Esophagus muscularis mucosa (tissue), 4 donors: ENCODE measurements at regions not wholly inside any gene's neighbourhood (a gene's known extent, or its start where the extent isn't known, plus 50 kb on each side); places are given as distances from the start of the nearest gene placed in this dataset.

Source experiments
- DNase-seq: peaks from one replicate; pipeline ENCODE4 v3.0.0-alpha.2; 2017; ENCODE audit errors: extremely low spot score
- H3K27ac ChIP-seq, 4 donors: fragments of 200-600 bp; sonication (generic); replicated peaks in 1 of 4; 1 replicate in 3 of 4; 2 replicates in 1 of 4; pipeline ENCODE4 v1.5.1; 2016 to 2019; ENCODE audit warnings: mild to moderate bottlenecking in 1 of 4
- H3K27me3 ChIP-seq, 4 donors: fragments of 200-600 bp; sonication (generic); one replicate each; pipeline versions ENCODE4 v1.5.1 to v1.6.0; 2016 to 2019
- H3K36me3 ChIP-seq, 4 donors: fragments of 200-600 bp; sonication (generic); one replicate each; pipeline ENCODE4 v1.5.1; 2016 to 2019
- H3K4me1 ChIP-seq, 4 donors: fragments of 200-600 bp; sonication (generic); one replicate each; pipeline ENCODE4 v1.5.1; 2016 to 2019
- H3K4me3 ChIP-seq, 4 donors: fragments of 200-600 bp; sonication (generic); 1 replicate in 2 of 4; 2 replicates in 2 of 4; pipeline ENCODE4 v1.5.1; 2016 to 2019; ENCODE audit warnings: mild to moderate bottlenecking in 4 of 4, moderate library complexity in 1 of 4
- H3K9me3 ChIP-seq, 4 donors: fragments of 200-600 bp; sonication (generic); 1 replicate in 3 of 4; 2 replicates in 1 of 4; pipeline ENCODE4 v1.5.1; 2016 to 2019
- EP300 ChIP-seq: sonication (generic); formaldehyde crosslinking; IDR thresholded peaks from one replicate; pipeline ENCODE4 v1.6.1; 2017; ENCODE audit warnings: antibody characterized with exemption
- POLR2A ChIP-seq: fragments of 450-650 bp; IDR thresholded peaks from one replicate; pipeline ENCODE4 v1.6.1; 2017; ENCODE audit warnings: antibody characterized with exemption, moderate library complexity, mild to moderate bottlenecking, low read depth
- POLR2AphosphoS5 ChIP-seq, 2 donors: sonication (generic); formaldehyde crosslinking; IDR thresholded peaks; one replicate each; pipeline ENCODE4 v1.6.1; 2017; ENCODE audit warnings: antibody characterized with exemption in 2 of 2
- WGBS: methylation state at CpG from one replicate; pipeline ENCODE4 v1.1.5; 2018; 5-methylcytosine and 5-hydroxymethylcytosine counted together
- intact Hi-C: fragments of 100-400 bp; cut with DNase I; formaldehyde crosslinking; loops from one replicate; pipeline ENCODE4 v1.15.1; 2023
- TF ChIP-seq, protein P1 (sequence below), 3 experiments: fragments of 200-600 bp in 2 of 3; fragments of 450-650 bp in 1 of 3; sonication (generic) in 2 of 3; IDR thresholded peaks; one replicate each; pipeline ENCODE4 v1.5.1; 2017 to 2019; ENCODE audit warnings: antibody characterized with exemption in 3 of 3, mild to moderate bottlenecking in 2 of 3, moderate library complexity in 1 of 3

DNA sequence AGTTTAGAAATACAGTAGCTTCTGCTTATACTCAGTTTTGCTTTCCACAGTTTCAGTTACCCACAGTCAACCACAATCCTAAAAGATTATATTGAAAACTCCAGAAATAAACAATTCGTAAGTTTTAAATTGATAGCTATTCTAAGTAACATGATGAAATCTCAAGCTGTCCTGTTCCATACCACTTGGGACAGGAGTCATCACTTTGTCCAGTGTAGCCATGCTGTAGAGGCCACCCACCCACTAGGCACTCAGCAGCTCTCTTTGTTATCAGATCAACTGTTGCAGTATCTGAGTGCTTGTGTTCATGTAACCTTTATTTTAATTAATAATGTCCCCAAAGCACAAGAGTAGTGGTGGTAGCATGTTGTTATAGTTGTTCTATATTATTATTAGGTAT lies 117.5 kb upstream of the IQCM start:
- Histone ChIP-seq H3K4me3 (no peak overlapping the region), H3K4me1 (no peaks in the 10 kb centered on the region), H3K27ac (no peak overlapping the region), H3K36me3 (no peaks in the 10 kb centered on the region), H3K27me3 (no peaks in the 10 kb centered on the region), H3K9me3 (no peaks in the 10 kb centered on the region)
- DNase-seq: no peak
- TF ChIP-seq, protein P1, sequence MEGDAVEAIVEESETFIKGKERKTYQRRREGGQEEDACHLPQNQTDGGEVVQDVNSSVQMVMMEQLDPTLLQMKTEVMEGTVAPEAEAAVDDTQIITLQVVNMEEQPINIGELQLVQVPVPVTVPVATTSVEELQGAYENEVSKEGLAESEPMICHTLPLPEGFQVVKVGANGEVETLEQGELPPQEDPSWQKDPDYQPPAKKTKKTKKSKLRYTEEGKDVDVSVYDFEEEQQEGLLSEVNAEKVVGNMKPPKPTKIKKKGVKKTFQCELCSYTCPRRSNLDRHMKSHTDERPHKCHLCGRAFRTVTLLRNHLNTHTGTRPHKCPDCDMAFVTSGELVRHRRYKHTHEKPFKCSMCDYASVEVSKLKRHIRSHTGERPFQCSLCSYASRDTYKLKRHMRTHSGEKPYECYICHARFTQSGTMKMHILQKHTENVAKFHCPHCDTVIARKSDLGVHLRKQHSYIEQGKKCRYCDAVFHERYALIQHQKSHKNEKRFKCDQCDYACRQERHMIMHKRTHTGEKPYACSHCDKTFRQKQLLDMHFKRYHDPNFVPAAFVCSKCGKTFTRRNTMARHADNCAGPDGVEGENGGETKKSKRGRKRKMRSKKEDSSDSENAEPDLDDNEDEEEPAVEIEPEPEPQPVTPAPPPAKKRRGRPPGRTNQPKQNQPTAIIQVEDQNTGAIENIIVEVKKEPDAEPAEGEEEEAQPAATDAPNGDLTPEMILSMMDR (IDR thresholded peaks at IDR 0.05): no peak
- no peak for TF ChIP-seq POLR2A
- TF ChIP-seq EP300: no peak
- TF ChIP-seq POLR2AphosphoS5 (IDR thresholded peaks at IDR 0.05): no peak
- 5% methylated on average over 1 of the region's 1 CpG for WGBS
- intact Hi-C loops: no loop called here

DNA sequence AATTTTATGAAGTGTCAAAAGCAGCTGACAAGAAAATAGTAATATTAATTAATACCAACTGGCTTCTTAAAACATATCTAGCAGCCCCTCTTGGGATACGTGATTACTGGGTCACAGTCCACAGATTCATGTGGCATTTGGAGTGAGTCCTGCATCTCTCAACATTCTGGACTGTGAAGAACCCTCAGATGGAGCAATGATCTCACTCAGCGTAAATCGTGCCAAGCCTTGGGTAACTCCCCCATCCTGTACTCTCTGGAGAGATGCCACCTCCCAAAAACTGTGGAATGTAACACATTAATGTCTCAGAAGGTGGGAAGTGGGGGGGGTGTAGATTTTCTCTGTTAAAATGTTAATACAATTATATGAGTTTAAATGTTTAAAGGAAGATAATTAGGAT lies 118.2 kb upstream of the IQCM start:
- no peaks in the 10 kb centered on the region for H3K27me3 ChIP-seq
- no peaks in the 10 kb centered on the region for H3K4me1 ChIP-seq
- H3K9me3 ChIP-seq: no peaks in the 10 kb centered on the region
- no peaks in the 10 kb centered on the region for H3K36me3 ChIP-seq
- intact Hi-C loops: no loop called here
- no peak overlapping the region for H3K27ac ChIP-seq
- DNase-seq: no peak
- H3K4me3 ChIP-seq: no peak overlapping the region
- WGBS: 44% methylated on average over 3 of the region's 3 CpGs
- TF ChIP-seq, protein P1 (IDR thresholded peaks at IDR 0.05): no peak
- no peak for TF ChIP-seq POLR2A
- no peak for TF ChIP-seq POLR2AphosphoS5 (IDR thresholded peaks at IDR 0.05)
- no peak for TF ChIP-seq EP300

DNA sequence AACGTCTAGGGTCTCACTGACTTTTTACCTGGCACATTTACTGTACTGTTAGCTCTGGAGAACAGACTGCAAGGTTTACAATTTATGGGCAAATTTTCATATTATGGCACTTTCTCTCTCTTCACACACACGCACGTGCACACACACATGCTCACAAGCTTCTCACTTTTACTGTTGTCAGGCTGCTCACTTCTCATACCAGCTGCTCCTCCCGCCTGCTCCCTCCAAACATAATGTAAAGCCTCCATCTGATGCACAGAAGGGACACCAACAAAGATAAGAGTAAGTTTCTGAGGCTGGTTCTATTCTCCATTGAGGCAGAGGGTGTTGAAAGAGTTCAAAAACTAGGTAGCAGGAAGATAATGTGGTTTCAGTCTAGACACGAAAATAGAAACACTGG lies 128.9 kb upstream of the DCLK2 start:
- TF ChIP-seq POLR2AphosphoS5 (IDR thresholded peaks at IDR 0.05) (no peak), POLR2A (no peak), EP300 (no peak)
- TF ChIP-seq, protein P1 (IDR thresholded peaks at IDR 0.05): no peak
- Histone ChIP-seq H3K27ac (no peak overlapping the region), H3K27me3 (no peaks in the 10 kb centered on the region), H3K9me3 (no peaks in the 10 kb centered on the region), H3K4me3 (no peak overlapping the region), H3K36me3 (no peaks in the 10 kb centered on the region), H3K4me1 (no peaks in the 10 kb centered on the region)
- DNase-seq: no peak
- intact Hi-C loops: no loop called here
- 78% methylated on average over 5 of the region's 5 CpGs for WGBS

DNA sequence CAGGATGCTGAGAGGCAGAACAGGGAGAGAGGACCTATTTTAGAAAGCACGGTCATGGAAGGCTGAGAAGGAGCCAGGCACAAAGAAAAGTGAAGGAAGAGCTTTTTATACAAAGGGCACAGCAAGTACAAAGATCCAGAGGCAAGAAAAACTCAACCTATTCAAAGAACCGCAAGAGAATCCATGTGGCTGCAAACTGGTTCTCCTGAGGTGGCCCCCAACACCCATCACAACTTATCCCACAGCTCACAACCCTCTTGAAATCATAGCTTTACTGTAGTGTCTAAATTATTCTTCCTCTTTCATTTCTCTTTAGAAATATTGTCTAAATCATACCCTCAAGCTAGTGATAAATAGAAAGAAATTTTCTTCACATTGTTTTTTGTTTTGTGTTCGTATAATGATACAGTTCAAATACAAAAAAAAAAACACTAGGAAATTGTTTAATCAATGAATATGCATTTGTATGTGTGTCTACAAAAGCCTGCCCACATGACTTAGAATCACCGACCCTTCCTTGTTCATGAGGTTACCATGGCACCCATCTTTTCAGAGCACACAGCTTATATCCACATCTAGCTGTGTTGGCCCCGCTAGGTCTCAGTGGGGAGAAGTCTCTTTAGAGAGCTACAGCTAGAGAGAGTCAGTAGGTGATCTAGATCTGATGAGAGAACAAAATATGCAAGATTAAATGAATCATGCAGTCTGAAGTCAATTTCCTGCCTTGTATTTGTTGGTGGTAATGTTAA lies 126.9 kb upstream of the DCLK2 start:
- H3K27me3 ChIP-seq: no peaks in the 10 kb centered on the region
- WGBS: 89% methylated on average over 5 of the region's 5 CpGs
- TF ChIP-seq POLR2A: no peak
- no peak for TF ChIP-seq POLR2AphosphoS5 (IDR thresholded peaks at IDR 0.05)
- TF ChIP-seq, protein P1 (IDR thresholded peaks at IDR 0.05): no peak
- no peak for TF ChIP-seq EP300
- no peaks in the 10 kb centered on the region for H3K4me1 ChIP-seq
- no peaks in the 10 kb centered on the region for H3K36me3 ChIP-seq
- DNase-seq: no peak
- intact Hi-C loops: no loop called here
- H3K9me3 ChIP-seq: no peaks in the 10 kb centered on the region
- H3K4me3 ChIP-seq: no peak overlapping the region
- no peak overlapping the region for H3K27ac ChIP-seq

DNA sequence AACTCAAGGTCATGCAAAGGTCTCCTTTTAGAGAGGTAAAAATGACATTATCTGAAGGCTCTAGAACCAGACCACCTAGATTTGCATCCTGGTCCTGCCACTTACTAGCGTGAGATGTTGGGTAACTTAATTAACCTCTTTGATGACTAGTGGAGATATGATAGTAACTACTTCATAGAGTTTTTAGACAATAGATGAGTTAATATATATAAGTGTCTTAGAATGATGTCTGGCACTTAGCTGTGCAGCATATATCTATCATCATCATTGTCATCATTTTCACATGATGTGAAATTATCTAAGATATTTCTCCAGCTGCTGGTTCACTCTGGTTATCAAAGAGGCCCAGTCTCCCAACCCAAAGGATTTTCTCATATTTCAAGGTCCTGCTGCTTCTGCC lies 126.1 kb upstream of the DCLK2 start:
- TF ChIP-seq EP300: no peak
- no peak overlapping the region for H3K27ac ChIP-seq
- no peak overlapping the region for H3K4me3 ChIP-seq
- H3K9me3 ChIP-seq: no peaks in the 10 kb centered on the region
- H3K27me3 ChIP-seq: no peaks in the 10 kb centered on the region
- H3K4me1 ChIP-seq: no peaks in the 10 kb centered on the region
- DNase-seq: no peak
- 85% methylated on average over 1 of the region's 1 CpG for WGBS
- intact Hi-C loops: no loop called here
- no peaks in the 10 kb centered on the region for H3K36me3 ChIP-seq
